DND-41 (cell line): ENCODE measurements at regions not wholly inside any gene's neighbourhood (a gene's known extent, or its start where the extent isn't known, plus 50 kb on each side); places are given as distances from the start of the nearest gene placed in this dataset.
"Not testable (repeated sequence)": the region's sequence is repeated elsewhere in the genome, so short reads cannot be mapped to it uniquely, and the experiment has no call there.

ENCODE experiments used
- ATAC-seq: fragments of 200-7000 bp; cut with Tn5 transposase; 3 replicates; pipeline ENCODE4 v1.9.1; 2021; ENCODE audit warnings: low read depth; ENCODE audit not compliant: insufficient read depth
- DNase-seq: peaks from one replicate; pipeline ENCODE4 v3.0.0-alpha.2; 2020
- H2AFZ ChIP-seq: 2 replicates; pipeline ENCODE4 v1.6.0; 2012; ENCODE audit warnings: low read depth, low read length
- H3K27ac ChIP-seq: 2 replicates; pipeline ENCODE4 v1.5.1; 2012; ENCODE audit warnings: low read length, inconsistent platforms
- H3K27me3 ChIP-seq: fragments of 200-600 bp; sonication (generic); 2 replicates; pipeline ENCODE4 v1.6.0; 2012; ENCODE audit warnings: low read length, mild to moderate bottlenecking, inconsistent platforms; ENCODE audit not compliant: insufficient read depth, poor library complexity
- H3K36me3 ChIP-seq: 2 replicates; pipeline ENCODE4 v1.5.1; 2012; ENCODE audit warnings: low read length, inconsistent platforms; ENCODE audit not compliant: insufficient read depth
- H3K4me1 ChIP-seq: 2 replicates; pipeline ENCODE4 v1.5.1; 2012; ENCODE audit warnings: mild to moderate bottlenecking, low read length; ENCODE audit not compliant: insufficient read depth
- H3K4me2 ChIP-seq: 2 replicates; pipeline ENCODE4 v1.6.0; 2012; ENCODE audit warnings: mild to moderate bottlenecking, moderate library complexity, low read length, inconsistent platforms; ENCODE audit not compliant: insufficient read depth
- H3K4me3 ChIP-seq, 2 experiments: fragments of 200-600 bp in 1 of 2; shearing (Covaris generic) in 1 of 2; 2 replicates each; pipeline ENCODE4 v1.5.1; 2012 to 2016; ENCODE audit warnings: inconsistent platforms in 2 of 2, low read length in 2 of 2, mild to moderate bottlenecking in 2 of 2, low read depth in 1 of 2, moderate library complexity in 1 of 2
- H3K79me2 ChIP-seq: 2 replicates; pipeline ENCODE4 v1.6.0; 2012; ENCODE audit warnings: low read length, inconsistent platforms; ENCODE audit not compliant: insufficient read depth
- H3K9ac ChIP-seq: 2 replicates; pipeline ENCODE4 v1.6.0; 2012; ENCODE audit warnings: low read depth, mild to moderate bottlenecking, inconsistent platforms, low read length, moderate library complexity
- H3K9me3 ChIP-seq: 2 replicates; pipeline ENCODE4 v1.5.1; 2012; ENCODE audit warnings: low read length, moderate library complexity, mild to moderate bottlenecking, inconsistent platforms; ENCODE audit not compliant: insufficient read depth, severe bottlenecking
- H4K20me1 ChIP-seq: 2 replicates; pipeline ENCODE4 v1.6.0; 2012; ENCODE audit warnings: low read length; ENCODE audit not compliant: insufficient read depth
- CTCF ChIP-seq: IDR thresholded peaks from 2 replicates; pipeline ENCODE4 v1.5.1; 2012; ENCODE audit warnings: borderline replicate concordance, low read length, moderate library complexity, mild to moderate bottlenecking; ENCODE audit not compliant: poor library complexity, severe bottlenecking; ENCODE audit errors: extremely low read depth
- EZH2 ChIP-seq: IDR thresholded peaks from 3 replicates; pipeline ENCODE4 v1.6.1; 2012; ENCODE audit warnings: borderline replicate concordance, low read depth, mild to moderate bottlenecking, moderate library complexity, low read length, inconsistent platforms; ENCODE audit not compliant: severe bottlenecking

DNA sequence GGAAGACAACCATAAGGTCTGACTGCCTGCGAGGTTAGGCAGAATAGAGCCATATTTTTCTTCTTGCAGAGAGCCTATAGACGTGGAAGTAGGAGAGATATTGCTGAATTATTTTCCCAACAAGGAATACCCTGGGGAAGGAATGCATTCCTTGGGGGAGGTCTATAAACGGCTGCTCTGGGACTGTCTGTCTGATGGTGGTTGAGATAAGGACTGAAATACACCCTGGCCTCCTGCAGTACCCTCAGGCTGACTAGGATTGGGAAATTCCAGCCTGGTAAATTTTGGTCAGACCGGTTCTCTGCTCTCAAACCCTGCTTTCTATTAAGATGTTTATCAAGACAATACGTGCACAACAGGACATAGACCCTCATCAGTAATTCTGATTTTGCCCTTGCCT lies 617.5 kb upstream of the GRIN3A start:
- H3K9ac ChIP-seq: no peak overlapping the region
- TF ChIP-seq EZH2 (no peak), CTCF (no peak)
- DNase-seq: no peak
- H3K4me2 ChIP-seq: no peak overlapping the region
- H3K9me3 ChIP-seq: no peaks in the 10 kb centered on the region
- no peak overlapping the region for H2AFZ ChIP-seq
- no peaks in the 10 kb centered on the region for H3K36me3 ChIP-seq
- no peaks in the 10 kb centered on the region for H3K79me2 ChIP-seq
- no peak overlapping the region for H3K27ac ChIP-seq
- H3K27me3 ChIP-seq: no peaks in the 10 kb centered on the region
- no peak for ATAC-seq
- no peaks in the 10 kb centered on the region for H3K4me1 ChIP-seq
- no peak overlapping the region for H3K4me3 ChIP-seq
- H4K20me1 ChIP-seq: no peaks in the 10 kb centered on the region

- ATAC-seq (no peak), DNase-seq (no peak)
- no peak overlapping the region for H3K4me3 ChIP-seq
- no peaks in the 10 kb centered on the region for H3K4me1 ChIP-seq
- H2AFZ ChIP-seq: no peak overlapping the region
- H3K27ac ChIP-seq: no peak overlapping the region
- no peak overlapping the region for H3K4me2 ChIP-seq
- H3K36me3 ChIP-seq: no peaks in the 10 kb centered on the region
- no peaks in the 10 kb centered on the region for H4K20me1 ChIP-seq
- no peak for TF ChIP-seq EZH2
- no peak for TF ChIP-seq CTCF
- no peaks in the 10 kb centered on the region for H3K9me3 ChIP-seq
- no peaks in the 10 kb centered on the region for H3K27me3 ChIP-seq
- no peaks in the 10 kb centered on the region for H3K79me2 ChIP-seq
- H3K9ac ChIP-seq: no peak overlapping the region
These were observed 615.6 kb upstream of the GRIN3A start for GRCh38 chr9:102354041-102354440.

DNA sequence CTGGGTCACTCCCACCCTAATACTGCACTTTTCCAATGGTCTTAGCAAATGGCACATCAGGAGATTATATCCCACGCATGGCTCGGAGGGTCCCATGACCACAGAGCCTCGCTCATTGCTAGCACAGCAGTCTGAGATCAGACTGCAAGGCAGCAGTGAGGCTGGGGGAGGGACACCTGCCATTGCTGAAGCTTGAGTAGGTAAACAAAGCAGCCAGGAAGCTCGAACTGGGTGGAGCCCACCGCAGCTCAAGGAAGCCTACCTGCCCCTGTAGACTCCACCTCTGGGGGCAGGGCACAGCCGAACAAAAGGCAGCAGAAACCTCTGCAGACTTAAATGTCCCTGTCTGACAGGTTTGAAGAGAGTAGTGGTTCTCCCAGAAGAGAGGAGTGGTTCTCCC lies 599.0 kb upstream of the GRIN3A start:
- not testable (repeated sequence) for H3K9me3 ChIP-seq, H3K27me3 ChIP-seq, H3K4me3 ChIP-seq, H3K27ac ChIP-seq, H3K36me3 ChIP-seq, H3K9ac ChIP-seq, H3K4me1 ChIP-seq, H4K20me1 ChIP-seq, ATAC-seq, H2AFZ ChIP-seq, H3K4me2 ChIP-seq, DNase-seq, H3K79me2 ChIP-seq

- no peak overlapping the region for H2AFZ ChIP-seq
- ATAC-seq (no peak), DNase-seq (no peak)
- no peak overlapping the region for H3K4me2 ChIP-seq
- no peaks in the 10 kb centered on the region for H3K27me3 ChIP-seq
- no peaks in the 10 kb centered on the region for H3K4me1 ChIP-seq
- H3K36me3 ChIP-seq: no peaks in the 10 kb centered on the region
- H3K9me3 ChIP-seq: peaks cover 4% of the 10 kb centered on the region
- no peak overlapping the region for H3K27ac ChIP-seq
- H3K79me2 ChIP-seq: no peaks in the 10 kb centered on the region
- H3K9ac ChIP-seq: no peak overlapping the region
- no peak for TF ChIP-seq EZH2
- no peak for TF ChIP-seq CTCF
- H4K20me1 ChIP-seq: no peaks in the 10 kb centered on the region
- H3K4me3 ChIP-seq: no peak overlapping the region
These were observed 570.9 kb upstream of the GRIN3A start for GRCh38 chr9:102309379-102309778.
